DND-41 (cell line): ENCODE measurements at regions not wholly inside any gene's neighbourhood (a gene's known extent, or its start where the extent isn't known, plus 50 kb on each side); places are given as distances from the start of the nearest gene placed in this dataset.

Experiments
- ATAC-seq: fragments of 200-7000 bp; cut with Tn5 transposase; 3 replicates; pipeline ENCODE4 v1.9.1; 2021; ENCODE audit warnings: low read depth; ENCODE audit not compliant: insufficient read depth
- DNase-seq: peaks from one replicate; pipeline ENCODE4 v3.0.0-alpha.2; 2020
- H2AFZ ChIP-seq: 2 replicates; pipeline ENCODE4 v1.6.0; 2012; ENCODE audit warnings: low read depth, low read length
- H3K27ac ChIP-seq: 2 replicates; pipeline ENCODE4 v1.5.1; 2012; ENCODE audit warnings: low read length, inconsistent platforms
- H3K27me3 ChIP-seq: fragments of 200-600 bp; sonication (generic); 2 replicates; pipeline ENCODE4 v1.6.0; 2012; ENCODE audit warnings: low read length, mild to moderate bottlenecking, inconsistent platforms; ENCODE audit not compliant: insufficient read depth, poor library complexity
- H3K36me3 ChIP-seq: 2 replicates; pipeline ENCODE4 v1.5.1; 2012; ENCODE audit warnings: low read length, inconsistent platforms; ENCODE audit not compliant: insufficient read depth
- H3K4me1 ChIP-seq: 2 replicates; pipeline ENCODE4 v1.5.1; 2012; ENCODE audit warnings: mild to moderate bottlenecking, low read length; ENCODE audit not compliant: insufficient read depth
- H3K4me2 ChIP-seq: 2 replicates; pipeline ENCODE4 v1.6.0; 2012; ENCODE audit warnings: mild to moderate bottlenecking, moderate library complexity, low read length, inconsistent platforms; ENCODE audit not compliant: insufficient read depth
- H3K4me3 ChIP-seq, 2 experiments: fragments of 200-600 bp in 1 of 2; shearing (Covaris generic) in 1 of 2; 2 replicates each; pipeline ENCODE4 v1.5.1; 2012 to 2016; ENCODE audit warnings: inconsistent platforms in 2 of 2, low read length in 2 of 2, mild to moderate bottlenecking in 2 of 2, low read depth in 1 of 2, moderate library complexity in 1 of 2
- H3K79me2 ChIP-seq: 2 replicates; pipeline ENCODE4 v1.6.0; 2012; ENCODE audit warnings: low read length, inconsistent platforms; ENCODE audit not compliant: insufficient read depth
- H3K9ac ChIP-seq: 2 replicates; pipeline ENCODE4 v1.6.0; 2012; ENCODE audit warnings: low read depth, mild to moderate bottlenecking, inconsistent platforms, low read length, moderate library complexity
- H3K9me3 ChIP-seq: 2 replicates; pipeline ENCODE4 v1.5.1; 2012; ENCODE audit warnings: low read length, moderate library complexity, mild to moderate bottlenecking, inconsistent platforms; ENCODE audit not compliant: insufficient read depth, severe bottlenecking
- H4K20me1 ChIP-seq: 2 replicates; pipeline ENCODE4 v1.6.0; 2012; ENCODE audit warnings: low read length; ENCODE audit not compliant: insufficient read depth
- EZH2 ChIP-seq: IDR thresholded peaks from 3 replicates; pipeline ENCODE4 v1.6.1; 2012; ENCODE audit warnings: borderline replicate concordance, low read depth, mild to moderate bottlenecking, moderate library complexity, low read length, inconsistent platforms; ENCODE audit not compliant: severe bottlenecking
- TF ChIP-seq, protein P1 (sequence below): IDR thresholded peaks from 2 replicates; pipeline ENCODE4 v1.5.1; 2012; ENCODE audit warnings: borderline replicate concordance, low read length, moderate library complexity, mild to moderate bottlenecking; ENCODE audit not compliant: poor library complexity, severe bottlenecking; ENCODE audit errors: extremely low read depth

DNA sequence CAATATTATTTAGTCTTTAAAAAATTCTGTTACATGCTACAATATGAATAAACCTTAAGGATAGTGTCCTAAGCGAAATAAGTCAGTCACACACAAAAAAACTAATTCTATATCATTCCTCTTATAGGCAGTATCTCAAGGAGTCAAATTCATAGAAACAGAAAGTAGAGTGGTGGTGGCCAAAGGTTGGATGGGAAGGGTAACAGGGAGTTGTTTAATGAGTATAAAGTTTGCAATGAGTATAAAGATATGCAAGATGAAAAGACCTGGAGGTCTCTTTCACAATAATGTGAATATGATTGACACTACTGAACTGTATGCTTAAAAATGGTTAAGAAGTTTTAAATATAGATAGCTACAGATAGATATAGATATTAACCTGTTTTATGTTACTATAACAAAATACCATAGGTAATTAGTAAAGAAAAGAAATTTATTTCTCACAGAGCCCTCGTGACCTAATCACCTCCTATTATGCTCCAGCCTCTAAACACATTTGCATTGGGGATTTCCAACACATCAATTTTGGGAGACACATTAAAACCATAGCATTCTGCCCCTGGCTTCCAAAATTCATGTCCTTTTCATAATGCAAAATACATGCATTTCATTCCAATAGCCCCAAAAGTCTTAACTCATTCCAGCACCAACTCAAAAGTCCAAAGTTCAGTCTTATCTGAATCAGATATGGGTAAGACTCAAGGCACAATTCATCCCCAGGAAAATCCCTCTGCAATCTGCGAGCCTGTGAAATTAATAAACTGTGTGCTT lies 93.6 kb downstream of the ATPSCKMT start:
- Histone ChIP-seq H3K79me2 (no peaks in the 10 kb centered on the region), H3K27me3 (peaks cover 7% of the 10 kb centered on the region), H3K27ac (no peak overlapping the region), H3K4me2 (no peak overlapping the region), H4K20me1 (no peaks in the 10 kb centered on the region), H3K36me3 (no peaks in the 10 kb centered on the region), H3K9me3 (no peaks in the 10 kb centered on the region), H2AFZ (no peak overlapping the region), H3K9ac (no peak overlapping the region), H3K4me1 (no peaks in the 10 kb centered on the region), H3K4me3 (no peak overlapping the region)
- DNase-seq (no peak), ATAC-seq (no peak)
- TF ChIP-seq, protein P1, sequence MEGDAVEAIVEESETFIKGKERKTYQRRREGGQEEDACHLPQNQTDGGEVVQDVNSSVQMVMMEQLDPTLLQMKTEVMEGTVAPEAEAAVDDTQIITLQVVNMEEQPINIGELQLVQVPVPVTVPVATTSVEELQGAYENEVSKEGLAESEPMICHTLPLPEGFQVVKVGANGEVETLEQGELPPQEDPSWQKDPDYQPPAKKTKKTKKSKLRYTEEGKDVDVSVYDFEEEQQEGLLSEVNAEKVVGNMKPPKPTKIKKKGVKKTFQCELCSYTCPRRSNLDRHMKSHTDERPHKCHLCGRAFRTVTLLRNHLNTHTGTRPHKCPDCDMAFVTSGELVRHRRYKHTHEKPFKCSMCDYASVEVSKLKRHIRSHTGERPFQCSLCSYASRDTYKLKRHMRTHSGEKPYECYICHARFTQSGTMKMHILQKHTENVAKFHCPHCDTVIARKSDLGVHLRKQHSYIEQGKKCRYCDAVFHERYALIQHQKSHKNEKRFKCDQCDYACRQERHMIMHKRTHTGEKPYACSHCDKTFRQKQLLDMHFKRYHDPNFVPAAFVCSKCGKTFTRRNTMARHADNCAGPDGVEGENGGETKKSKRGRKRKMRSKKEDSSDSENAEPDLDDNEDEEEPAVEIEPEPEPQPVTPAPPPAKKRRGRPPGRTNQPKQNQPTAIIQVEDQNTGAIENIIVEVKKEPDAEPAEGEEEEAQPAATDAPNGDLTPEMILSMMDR = no peak
- no peak for TF ChIP-seq EZH2

DNA sequence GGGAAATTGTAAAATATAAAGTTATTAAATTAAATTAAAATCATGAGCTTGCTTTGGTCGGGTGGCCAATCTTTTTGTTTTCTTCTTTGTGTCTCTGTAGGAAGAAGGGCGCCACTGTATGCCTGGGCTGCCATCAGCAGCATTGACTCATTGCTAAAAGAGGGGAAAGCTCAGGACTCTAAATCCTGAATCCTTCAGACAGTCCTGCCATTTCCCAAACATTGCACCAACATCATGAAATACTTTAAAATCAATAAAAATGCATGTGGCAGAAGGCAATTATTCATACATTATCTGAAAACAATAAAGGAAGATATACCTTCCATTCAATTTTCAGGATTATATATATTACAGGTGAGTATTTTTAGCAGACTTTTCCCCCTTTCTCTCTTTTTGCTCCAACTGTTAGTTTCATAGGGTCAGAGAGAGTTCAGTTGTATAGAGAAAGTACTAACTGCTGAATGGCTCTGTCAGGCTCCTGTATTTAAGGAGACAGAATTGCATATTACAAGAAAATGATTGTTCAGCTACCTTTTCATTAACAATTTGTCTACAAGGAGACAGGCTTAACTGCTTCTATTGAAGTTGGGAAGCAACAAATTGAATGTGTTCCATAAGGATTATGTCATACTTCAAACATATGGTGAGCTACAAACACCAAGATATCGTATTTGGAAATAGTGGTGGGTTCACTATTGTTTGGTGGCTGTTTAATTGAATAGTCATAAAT lies 95.7 kb downstream of the ATPSCKMT start:
- Histone ChIP-seq H3K4me2 (no peak overlapping the region), H3K27ac (no peak overlapping the region), H3K79me2 (no peaks in the 10 kb centered on the region), H2AFZ (no peak overlapping the region), H3K36me3 (no peaks in the 10 kb centered on the region), H3K4me3 (no peak overlapping the region), H3K27me3 (peaks cover 7% of the 10 kb centered on the region), H4K20me1 (no peaks in the 10 kb centered on the region), H3K9me3 (no peaks in the 10 kb centered on the region), H3K4me1 (no peaks in the 10 kb centered on the region), H3K9ac (no peak overlapping the region)
- ATAC-seq (no peak), DNase-seq (no peak)
- no peak for TF ChIP-seq EZH2
- TF ChIP-seq, protein P1 = no peak

DNA sequence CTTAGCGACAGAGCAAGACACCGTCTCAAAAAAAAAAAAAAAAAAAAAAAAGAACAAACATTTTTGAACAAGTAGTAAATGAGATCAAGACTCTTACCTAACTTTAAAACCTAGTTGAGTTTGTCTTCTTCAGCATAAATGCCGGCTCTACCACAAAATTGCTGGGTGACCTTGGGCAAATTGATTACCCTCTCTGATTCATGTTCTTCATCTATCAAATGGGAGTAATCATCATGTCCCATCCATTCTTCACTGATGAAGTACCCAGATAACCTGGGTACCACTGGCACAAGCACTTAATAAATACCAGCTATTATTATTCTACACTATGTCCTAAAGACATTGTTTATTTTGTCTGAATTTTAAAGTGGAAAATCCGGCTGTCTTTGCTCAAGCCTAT lies 96.3 kb downstream of the ATPSCKMT start:
- no peaks in the 10 kb centered on the region for H3K79me2 ChIP-seq
- no peak overlapping the region for H3K27ac ChIP-seq

More for the DNA sequence above, 96.3 kb downstream of the ATPSCKMT start:
- Histone ChIP-seq H3K27me3 (peaks cover 7% of the 10 kb centered on the region), H3K9ac (no peak overlapping the region), H3K4me1 (no peaks in the 10 kb centered on the region), H3K4me3 (no peak overlapping the region), H2AFZ (no peak overlapping the region), H3K36me3 (no peaks in the 10 kb centered on the region), H4K20me1 (no peaks in the 10 kb centered on the region), H3K9me3 (no peaks in the 10 kb centered on the region), H3K4me2 (no peak overlapping the region)
- ATAC-seq = no peak
- DNase-seq = no peak
- TF ChIP-seq, protein P1 = no peak
- no peak for TF ChIP-seq EZH2
